GM12872 (cell line): ENCODE measurements at regions not wholly inside any gene's neighbourhood (a gene's known extent, or its start where the extent isn't known, plus 50 kb on each side); places are given as distances from the start of the nearest gene placed in this dataset.

Experiments used
- CTCF ChIP-seq: IDR thresholded peaks from 3 replicates; pipeline ENCODE4 v1.5.1; 2011; ENCODE audit warnings: low read depth, mild to moderate bottlenecking, low read length, moderate library complexity; ENCODE audit not compliant: insufficient read depth

DNA sequence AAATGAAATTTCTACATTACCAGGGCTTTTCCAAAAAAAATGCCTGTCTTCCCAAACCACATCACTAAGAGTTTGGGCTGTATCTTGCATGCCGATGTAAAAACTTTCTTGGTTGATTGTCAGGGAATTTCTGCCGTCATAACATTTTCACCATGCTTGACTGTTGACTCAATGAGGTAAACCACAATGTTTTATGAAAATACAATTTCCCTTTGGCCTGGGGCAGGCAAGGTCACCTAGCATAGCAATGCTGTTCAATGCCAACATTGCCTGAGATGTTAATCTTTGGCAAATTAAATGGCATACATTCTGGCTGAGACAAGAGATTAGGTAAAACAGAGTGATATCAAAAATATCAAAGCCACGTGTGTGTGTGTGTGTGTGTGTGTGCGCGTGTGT lies 137.1 kb upstream of the TBL1X start:
- no peak for TF ChIP-seq CTCF

DNA sequence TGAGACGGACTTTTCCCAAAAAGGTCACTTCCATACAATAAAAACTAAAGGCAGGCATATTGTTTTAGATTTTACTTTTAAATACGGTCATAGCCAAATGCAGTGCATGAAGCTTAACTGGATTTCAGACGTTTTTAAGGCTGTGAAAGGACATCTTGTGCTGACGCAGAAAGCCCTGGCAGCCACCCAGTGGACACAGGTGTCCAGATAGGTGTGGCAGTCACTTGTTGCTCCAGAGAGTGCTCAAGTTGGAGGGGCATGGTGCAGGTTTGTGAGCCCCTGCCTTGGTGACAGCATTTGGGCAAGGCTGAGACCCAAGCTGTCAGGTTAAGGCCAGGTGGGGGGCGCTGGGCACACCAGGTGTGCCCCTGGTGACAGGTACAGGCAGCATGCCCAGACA lies 135.8 kb upstream of the TBL1X start:
- TF ChIP-seq CTCF = no peak

GRCh38 chrX:9330249-9330982 lies 134.4 kb upstream of the TBL1X start:
- TF ChIP-seq CTCF = no peak

DNA sequence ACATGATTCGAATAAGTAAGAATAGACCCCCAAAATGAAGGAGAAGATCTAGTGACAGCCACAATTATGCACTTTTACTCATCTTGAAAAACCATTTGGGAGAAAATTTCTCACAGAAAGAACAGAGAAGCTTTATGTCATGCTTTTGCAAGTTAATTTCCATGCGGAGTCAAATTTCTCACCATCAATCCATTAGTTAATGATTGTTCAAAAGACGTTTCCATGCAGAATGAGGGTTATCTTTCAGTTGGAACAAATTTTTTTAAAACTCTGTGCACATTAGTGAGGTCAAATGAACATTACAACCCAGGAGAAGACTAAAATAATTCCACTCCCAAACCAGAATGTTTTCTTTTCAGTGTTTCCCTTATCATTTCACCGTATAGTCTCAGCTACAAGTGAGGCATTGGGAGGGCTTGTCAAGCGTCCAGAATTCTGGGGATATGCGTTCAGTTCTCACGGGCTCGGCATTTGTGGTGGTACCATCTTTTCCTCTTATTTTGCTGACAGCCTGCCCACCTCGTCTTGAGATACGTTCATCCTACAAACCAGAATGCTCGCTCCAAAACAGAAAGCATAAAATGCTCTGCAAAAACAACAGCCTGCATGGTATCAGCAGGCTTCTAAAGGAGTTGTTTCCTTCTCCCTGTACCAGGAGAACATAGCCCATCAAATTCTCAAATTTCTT lies 130.8 kb upstream of the TBL1X start:
- no peak for TF ChIP-seq CTCF

- TF ChIP-seq CTCF = no peak
Observed at GRCh38 chrX:9335251-9335650, 129.6 kb upstream of the TBL1X start.

- no peak for TF ChIP-seq CTCF
Observed at GRCh38 chrX:9336456-9336855, 128.4 kb upstream of the TBL1X start.

GRCh38 chrX:9337046-9337445 lies 127.8 kb upstream of the TBL1X start:
- TF ChIP-seq CTCF = no peak
